ENCODE measurements at regions not wholly inside any gene's neighbourhood (a gene's known extent, or its start where the extent isn't known, plus 50 kb on each side); places are given as distances from the start of the nearest gene placed in this dataset.

- DNase-seq (ENCODE audit: low read depth): no peak
- no peak for TF ChIP-seq CTCF (conservative IDR thresholded peaks at IDR 0.05; ENCODE audit: low read depth, low read length)
- no peak overlapping the region for H3K4me3 ChIP-seq (ENCODE audit: low read depth, low read length)
These were observed 194.9 kb upstream of the BTG1 start for GRCh38 chr12:92340441-92341064.

- no peak for DNase-seq (ENCODE audit: low read depth)
- H3K4me3 ChIP-seq (ENCODE audit: low read depth, low read length): no peak overlapping the region
- TF ChIP-seq CTCF (conservative IDR thresholded peaks at IDR 0.05; ENCODE audit: low read depth, low read length): no peak
These were observed 194.4 kb upstream of the BTG1 start for GRCh38 chr12:92340003-92340402.

GRCh38 chr12:92339198-92339821 lies 193.7 kb upstream of the BTG1 start:
- DNase-seq (ENCODE audit: low read depth): no peak
- H3K4me3 ChIP-seq (ENCODE audit: low read depth, low read length): no peak overlapping the region
- TF ChIP-seq CTCF (conservative IDR thresholded peaks at IDR 0.05; ENCODE audit: low read depth, low read length): no peak

- TF ChIP-seq CTCF (conservative IDR thresholded peaks at IDR 0.05; ENCODE audit: low read depth, low read length): no peak
- DNase-seq (ENCODE audit: low read depth): no peak
- H3K4me3 ChIP-seq (ENCODE audit: low read depth, low read length): no peak overlapping the region
These were observed 193.0 kb upstream of the BTG1 start for GRCh38 chr12:92338671-92339070.

GRCh38 chr12:92338102-92338501 lies 192.5 kb upstream of the BTG1 start:
- DNase-seq (ENCODE audit: low read depth): no peak
- no peak overlapping the region for H3K4me3 ChIP-seq (ENCODE audit: low read depth, low read length)
- no peak for TF ChIP-seq CTCF (conservative IDR thresholded peaks at IDR 0.05; ENCODE audit: low read depth, low read length)

GRCh38 chr12:92337128-92337527 lies 191.5 kb upstream of the BTG1 start:
- DNase-seq (ENCODE audit: low read depth): peak; percentile 1

More at GRCh38 chr12:92337128-92337527, 191.5 kb upstream of the BTG1 start:
- TF ChIP-seq CTCF (conservative IDR thresholded peaks at IDR 0.05; ENCODE audit: low read depth, low read length): no peak
- no peak overlapping the region for H3K4me3 ChIP-seq (ENCODE audit: low read depth, low read length)
